DMS53 (cell line): ENCODE measurements at regions not wholly inside any gene's neighbourhood (a gene's known extent, or its start where the extent isn't known, plus 50 kb on each side); places are given as distances from the start of the nearest gene placed in this dataset.
A peak's percentile ranks its signal among the peaks of the same experiment; 100 is the strongest.

Experiments used
- DNase-seq: peaks from one replicate; lab custom pipeline; 2025; lab: John Stamatoyannopoulos, UW

DNA sequence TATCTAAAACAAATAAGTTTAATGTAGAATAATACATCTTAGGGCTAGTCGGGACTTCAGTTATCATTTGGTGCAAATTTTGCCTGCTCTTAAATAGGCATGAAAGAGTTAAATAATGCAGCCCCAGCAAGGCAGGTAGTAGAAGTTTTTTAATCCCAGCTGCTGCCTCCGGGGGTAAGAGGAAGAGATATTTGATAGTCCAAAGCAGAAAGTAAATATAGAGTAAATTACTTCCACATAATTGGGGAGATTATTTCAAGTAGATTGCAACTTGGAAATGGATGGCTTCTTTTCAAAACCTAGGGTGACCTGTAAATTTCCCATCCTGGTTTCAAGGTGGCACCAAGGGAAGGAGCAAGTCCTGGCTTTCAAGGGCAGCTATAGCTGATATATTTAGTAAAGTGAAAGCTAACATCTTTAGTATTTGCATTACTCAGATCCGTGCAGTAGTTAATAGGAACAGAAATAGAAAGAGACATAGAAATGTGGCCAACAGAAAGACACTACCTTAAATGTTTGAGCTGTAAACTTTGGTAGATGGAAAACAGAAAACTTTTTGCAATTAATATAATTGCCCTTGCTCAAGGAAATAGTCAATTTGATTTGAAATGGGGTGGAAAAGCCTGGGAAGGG, 109.1 kb downstream of the LMO4 start:
- DNase-seq = no peak

DNA sequence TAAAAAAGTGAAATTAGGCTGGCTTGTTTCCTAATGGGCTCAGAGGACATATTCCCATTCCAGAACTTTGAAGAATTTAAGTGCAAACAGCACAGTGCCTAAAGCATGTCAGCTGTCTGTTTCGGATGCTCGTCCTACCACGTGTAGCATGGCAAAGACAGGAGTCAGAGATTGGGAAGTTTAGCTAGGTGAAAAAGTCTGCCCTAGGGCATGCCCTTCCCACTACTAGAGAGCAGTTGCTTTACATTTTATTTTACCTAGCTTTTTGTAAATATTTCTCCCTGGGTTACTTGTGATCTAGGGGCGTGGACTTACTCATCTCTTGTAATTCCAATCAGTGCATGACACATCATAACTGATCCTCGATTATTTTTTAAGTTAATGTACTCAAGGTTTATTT, 111.1 kb downstream of the LMO4 start:
- DNase-seq = no peak

DNA sequence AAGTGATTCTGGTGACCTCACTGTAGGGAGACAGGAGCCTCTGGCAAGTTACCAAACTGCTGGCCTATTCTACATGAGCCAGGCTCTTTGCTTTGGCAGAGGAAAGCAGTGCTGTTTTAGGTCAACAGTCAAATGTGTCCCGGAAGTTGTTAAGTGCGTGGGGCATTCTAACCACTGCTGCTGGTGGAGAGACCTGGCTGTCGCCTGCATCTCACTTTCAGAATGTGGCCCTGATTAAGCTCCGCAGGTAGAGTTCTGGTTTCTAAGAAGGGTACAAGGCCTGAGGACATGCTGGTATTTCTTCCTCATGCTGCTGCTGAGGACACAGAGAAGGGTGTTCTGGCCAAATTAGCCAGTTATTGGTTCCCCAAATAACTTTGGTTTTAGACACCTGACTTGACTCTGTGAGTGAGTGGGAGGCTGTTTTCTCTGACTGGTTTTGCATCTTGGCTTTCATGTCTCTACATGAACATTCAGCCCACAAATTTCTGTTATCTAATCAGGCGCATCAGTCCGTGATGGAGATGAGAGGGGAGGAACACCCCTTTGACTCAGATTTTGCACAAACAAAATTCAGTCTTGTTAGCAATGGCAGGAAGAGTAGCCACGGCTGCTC, 120.8 kb downstream of the LMO4 start:
- DNase-seq = peak; percentile 80

DNA sequence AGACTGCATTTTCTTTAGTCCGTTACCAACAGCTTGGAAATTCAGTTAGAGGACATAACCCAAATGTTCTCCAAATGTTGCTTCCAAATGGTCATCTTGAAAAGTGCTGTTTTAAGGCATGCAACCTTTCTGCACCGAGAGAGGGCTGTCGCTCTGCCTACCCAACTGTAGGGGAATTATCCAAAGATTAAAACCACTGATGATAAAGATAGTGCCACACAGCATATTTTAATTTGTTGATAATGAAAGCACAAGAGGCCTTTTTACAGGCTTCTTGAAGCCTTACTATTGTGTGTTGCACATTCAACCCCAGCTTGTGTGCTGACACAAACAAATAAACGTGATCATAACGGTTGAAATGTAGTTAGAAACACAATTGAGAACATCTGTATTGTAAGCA, 121.5 kb downstream of the LMO4 start:
- DNase-seq = no peak

DNA sequence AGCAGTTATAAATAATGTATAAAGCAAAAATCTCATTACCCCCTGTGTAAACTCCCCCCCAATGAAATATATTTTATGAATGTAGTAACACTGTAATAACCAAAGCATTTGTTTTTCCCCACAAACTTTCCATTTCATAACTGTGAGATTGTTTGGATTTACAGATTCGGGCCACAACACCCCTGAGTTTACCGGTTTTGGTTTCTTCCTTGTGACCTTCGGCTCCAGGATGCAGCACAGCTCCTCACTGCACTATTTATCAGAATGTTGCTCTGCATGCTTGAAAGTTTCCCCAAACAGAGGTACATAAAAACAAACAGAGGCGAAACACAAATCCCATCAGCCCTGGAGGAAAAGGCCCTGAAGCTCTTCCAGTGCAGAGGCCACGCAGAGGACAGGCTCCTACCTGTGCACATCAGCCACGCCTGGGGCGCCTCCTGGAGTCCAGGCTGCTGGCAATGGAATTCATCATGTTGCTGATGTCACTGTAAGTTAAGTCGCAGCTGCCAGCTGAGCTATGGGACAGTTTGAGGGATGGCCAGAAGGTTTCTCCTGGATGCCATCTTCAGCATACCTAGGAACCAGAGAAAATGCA, 122.0 kb downstream of the LMO4 start:
- no peak for DNase-seq

DNA sequence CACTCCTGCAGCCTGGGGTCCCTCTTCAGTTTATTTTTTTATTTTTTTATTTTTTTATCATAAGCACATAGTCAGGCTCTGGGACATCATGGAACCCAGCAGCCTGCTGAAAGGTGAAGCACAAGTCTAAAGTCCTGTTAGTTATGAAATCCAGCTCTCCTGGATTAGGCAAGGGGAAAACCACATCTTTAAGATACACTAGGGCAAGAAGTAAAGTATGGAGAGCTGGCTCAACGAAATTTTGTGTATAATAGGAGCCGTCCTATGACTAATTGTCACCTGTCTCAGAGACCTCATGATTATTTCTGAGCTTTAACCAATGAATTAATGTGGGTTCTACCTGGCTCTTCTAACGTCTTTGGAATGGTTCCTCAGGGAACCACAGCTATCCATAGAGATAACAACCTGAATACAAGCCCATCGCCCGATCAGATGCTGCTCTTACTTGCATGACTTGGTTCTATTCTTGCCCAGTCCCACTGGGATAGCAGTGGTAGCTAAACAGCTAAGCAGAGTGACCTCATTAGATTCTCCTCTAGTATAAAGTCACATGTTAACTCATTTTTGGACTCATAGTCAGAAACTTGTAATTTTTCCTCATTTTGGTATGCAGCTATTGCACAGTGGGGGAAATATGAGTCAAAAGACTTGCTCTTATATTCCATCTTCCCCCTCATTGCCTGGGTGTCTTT, 122.7 kb downstream of the LMO4 start:
- DNase-seq = no peak

DNA sequence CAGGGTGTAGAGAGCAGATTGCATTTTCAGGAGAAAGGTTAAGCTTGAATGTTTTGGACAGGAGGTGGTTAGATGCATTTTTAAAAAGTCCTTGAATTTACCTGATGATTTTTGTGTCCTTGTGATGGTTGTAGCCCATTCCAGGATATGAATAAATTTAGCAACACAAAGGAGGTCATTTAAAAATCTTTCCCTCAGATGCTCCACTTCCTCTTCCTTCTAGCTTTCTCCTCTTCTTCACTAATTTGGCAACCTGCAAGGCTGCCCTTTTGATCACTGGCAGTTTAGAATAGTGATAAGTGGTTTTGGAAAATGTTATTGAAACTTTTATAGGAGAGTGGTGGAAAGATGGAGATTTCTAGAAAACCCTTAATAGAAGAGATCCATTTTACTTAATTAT, 124.0 kb downstream of the LMO4 start:
- DNase-seq = no peak

DNA sequence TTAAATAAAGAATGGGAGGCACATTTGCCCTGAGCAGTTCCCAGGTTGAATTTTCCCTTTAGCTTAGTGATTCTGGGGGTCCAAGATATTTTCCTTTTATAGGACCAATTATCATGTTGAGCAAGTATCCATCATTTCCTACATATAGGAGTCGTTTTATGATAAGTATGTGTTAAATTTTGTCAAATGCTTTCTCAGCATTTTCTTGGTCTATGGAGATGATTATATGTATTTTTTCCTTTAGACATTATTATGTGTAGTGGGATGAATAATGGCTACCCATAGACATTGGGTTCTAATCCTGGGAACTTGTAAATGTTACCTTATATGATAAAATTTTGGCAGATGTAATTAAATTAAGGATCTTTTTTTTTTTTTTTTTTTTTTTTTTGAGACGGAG, 128.7 kb downstream of the LMO4 start:
- no peak for DNase-seq

DNA sequence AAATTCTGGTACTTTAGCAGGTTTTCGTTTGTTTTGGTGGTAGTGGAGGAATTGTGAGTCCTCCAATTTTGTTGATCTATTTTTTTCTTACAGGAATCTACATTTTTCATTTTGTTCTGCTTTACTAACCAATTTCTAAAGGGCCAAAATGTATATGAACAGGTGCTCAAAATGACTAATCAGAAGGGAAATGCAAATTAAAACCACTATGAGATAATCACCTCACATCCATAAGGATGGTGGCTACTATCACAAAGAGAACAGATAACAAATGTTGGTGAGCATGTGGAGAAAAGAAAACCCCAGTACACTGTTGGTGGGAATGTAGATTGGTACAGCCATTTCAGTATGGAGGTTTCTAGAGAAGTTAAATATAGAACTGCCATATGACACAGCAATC, 134.2 kb downstream of the LMO4 start:
- DNase-seq = no peak

DNA sequence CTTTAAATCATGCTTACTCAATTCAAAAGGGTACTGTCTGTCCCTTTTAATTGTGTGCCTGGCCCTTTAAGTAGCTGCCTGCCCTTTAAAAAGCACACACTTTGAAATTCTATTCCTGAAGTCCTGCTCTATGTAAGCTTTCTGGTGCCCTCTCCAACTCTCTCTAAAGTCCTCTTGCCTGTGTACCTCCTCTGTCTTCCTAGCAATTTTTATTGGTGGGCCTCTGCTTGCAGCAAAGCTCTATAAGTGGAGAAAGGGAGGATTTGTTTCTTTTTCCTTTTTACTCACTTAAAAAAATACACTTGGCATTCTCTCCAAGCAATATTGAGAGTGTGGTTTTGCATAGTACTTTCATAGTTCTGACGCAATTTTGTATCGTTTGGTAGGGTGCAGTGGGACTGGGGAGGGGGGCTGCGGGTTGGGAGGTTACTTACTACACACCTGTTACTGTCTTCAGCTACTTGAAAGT, 135.4 kb downstream of the LMO4 start:
- DNase-seq = no peak

DNA sequence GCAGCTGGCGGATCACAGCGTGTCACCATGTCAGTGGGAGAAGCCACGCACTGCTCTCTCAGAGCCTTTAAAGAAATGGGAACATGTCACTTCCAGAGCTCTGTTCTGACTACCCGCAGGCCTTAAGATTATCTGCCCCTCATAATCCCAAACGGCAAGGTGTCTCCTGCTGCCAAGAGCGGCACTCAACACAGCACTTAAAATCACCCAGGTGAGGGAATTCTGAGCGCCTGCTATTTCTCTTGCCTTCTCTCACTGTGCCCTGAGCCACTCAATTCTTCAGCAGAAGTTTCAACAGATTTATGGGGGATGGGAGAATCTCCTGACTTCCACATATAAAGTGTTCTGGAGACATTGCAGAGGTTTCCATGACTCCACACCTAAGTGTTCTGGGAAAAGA, 137.9 kb downstream of the LMO4 start:
- no peak for DNase-seq

DNA sequence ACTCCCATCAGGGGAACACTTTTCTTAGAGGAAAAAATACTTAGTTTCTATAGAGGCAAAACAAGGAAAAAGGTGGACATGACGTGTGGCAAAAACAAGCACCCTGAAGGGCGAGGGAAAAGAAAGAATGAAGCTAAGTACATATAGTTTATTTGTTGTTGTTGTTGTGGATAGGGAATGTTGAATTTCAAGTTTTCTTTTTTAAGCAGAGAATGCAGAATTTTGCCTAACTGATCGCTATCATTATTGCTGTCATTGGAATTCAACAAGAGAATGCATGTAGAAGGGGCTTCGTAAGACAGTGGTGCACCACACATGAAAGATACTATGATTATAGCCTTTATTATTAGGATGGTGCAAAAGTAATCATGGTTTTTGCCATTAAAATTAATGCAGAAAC, 144.0 kb downstream of the LMO4 start:
- DNase-seq = no peak

DNA sequence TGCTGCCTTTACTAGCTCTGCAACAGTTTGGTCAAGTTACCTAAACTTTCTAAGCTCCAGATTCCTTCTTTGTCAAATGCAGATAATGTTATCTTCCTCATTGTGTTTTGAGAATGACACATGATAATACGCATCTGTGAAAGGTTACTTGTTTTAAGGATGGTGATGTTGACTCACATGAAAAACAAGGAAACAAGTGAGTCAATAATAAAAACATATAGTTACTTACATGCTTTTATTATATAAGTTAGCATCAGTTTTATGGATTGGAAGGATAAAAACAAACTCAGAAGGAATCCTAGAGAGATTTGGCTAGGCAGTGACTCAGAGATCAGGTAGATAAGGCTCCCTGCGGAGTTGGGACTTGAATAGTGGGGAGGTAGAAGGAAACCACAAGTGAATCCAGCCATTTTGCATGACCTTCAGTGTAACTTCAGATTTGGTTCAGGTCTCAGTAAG, 144.6 kb downstream of the LMO4 start:
- DNase-seq = no peak

DNA sequence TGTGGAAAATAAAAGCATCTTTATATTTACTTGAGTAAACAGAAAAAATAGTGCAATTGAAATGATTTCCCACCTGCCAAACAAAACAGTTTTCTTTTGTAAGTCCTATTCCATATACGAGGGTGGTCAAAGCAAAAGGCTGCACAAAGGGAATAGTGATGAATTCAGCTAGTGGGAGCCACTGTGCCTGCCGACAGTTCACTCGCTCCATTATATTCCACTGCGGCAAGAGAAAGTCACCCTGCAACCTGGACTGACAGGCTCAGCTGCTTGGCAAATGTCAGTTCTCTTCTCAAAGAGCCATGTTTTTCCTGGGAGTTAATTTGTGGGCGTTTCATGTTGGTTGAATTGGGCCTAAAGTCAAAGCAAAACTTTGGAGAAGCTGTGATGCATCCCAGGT, 145.4 kb downstream of the LMO4 start:
- DNase-seq = no peak

DNA sequence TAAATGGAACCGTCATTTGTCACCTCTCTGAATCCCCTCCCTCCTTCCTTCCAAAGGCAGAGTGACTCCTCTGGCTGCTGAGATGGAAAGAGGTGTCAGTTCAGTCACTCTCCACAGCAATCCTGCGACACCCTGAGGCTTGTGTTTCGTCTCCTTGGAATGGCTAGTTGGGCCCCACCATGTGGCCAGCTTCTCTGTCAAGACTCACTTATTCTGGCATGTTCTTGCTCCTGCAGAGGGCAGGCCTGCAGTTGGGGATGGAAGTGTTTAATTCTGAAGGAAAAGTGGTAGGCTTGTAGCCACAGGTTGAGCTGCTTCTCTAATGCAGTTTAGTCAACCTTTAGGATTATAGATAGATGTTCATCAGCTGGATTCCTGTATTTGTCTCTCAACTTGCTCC, 149.6 kb downstream of the LMO4 start:
- DNase-seq = peak; percentile 13

DNA sequence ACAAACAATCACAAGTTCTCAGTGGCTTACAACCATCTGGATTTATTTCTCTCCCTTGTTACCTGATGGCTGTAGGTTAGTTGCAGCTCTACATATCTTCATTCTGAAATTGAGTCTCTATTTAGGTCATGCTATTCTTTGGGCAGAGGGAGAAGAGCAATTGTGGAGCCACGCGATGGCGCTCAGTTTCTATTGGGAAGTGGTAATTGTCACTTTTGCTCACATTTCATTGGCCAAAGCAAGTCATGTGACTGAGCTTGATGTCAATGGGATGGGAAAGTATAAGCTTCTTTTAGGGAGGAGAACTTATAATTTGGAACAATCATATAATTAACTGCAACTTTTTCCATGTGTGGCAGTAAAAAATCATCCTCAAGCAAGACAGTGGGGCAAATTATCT, 166.5 kb downstream of the LMO4 start:
- DNase-seq = peak; percentile 42

DNA sequence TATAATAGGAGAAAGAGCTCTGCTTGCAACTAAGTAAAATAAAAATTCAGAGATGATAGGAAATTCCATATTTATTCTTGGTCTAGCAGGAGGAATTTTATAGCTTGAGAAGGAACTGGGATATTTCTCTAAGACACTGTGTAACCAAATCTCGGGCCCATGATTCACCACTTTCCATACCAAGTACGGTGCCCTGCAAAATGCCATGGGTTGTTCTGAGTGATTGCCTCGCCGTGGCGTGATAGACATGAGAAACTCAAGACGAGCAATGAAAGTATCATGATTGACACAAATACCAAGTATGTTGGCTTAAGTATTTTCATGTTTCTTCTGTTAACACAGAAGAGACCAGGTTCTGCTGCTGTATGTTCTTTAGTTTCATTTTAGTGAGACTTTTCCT, 167.2 kb downstream of the LMO4 start:
- no peak for DNase-seq

DNA sequence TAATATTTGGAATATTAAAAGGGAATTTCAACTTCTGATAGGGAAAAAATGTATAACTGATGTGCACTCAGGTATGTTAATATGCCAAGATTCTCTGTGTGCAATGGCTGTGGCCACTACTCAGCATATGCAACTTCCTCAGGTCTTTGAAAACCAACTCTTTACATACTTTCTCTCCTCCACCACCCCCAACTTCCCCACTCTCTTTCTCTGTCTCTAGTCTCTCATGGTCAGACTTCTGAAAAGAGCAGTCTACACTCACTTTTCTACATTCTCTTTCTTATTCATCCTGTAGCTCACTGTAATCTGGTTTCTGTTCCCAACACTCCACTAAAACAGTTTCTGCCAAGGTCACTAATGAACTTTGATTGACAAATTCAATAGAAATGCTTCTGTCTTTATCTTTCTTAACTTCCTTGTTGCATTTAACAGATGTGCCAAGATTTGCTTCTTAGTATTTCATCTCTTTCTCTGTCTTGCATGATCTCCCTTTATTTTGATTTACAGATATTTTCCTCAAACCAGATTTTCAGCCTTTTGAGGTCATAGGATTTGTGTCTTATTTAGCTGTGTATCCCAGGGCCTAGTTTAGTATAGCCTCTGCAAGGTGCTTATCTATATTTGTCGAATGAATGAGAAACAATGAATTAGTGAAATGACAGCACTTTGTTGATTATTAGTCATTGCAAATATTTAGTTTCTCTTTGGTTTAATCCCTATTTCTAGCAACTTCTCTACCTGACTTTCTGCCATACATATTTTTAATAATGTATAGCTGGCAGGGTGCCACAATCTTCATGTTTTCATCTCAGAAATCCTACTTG, 168.9 kb downstream of the LMO4 start:
- peak; percentile 39 for DNase-seq

DNA sequence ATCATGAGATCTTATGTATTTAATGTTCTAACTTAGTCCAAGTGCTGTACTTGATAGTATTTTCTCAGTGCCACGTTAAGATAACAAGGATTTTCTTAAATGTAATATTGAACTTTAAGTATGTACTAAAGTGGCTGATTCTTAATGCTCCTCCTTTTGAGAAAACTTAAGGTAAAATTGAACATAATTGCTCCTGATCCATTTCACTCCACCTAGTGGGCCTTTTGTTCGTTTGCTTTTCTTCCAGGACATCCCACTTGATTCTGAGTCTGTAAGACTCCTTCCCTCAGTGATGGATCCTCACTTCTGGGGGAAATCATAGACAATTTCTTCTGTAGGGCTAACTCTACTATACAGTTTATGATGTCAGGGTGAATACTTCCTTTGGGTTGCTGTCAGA, 173.1 kb downstream of the LMO4 start:
- peak; percentile 22 for DNase-seq

DNA sequence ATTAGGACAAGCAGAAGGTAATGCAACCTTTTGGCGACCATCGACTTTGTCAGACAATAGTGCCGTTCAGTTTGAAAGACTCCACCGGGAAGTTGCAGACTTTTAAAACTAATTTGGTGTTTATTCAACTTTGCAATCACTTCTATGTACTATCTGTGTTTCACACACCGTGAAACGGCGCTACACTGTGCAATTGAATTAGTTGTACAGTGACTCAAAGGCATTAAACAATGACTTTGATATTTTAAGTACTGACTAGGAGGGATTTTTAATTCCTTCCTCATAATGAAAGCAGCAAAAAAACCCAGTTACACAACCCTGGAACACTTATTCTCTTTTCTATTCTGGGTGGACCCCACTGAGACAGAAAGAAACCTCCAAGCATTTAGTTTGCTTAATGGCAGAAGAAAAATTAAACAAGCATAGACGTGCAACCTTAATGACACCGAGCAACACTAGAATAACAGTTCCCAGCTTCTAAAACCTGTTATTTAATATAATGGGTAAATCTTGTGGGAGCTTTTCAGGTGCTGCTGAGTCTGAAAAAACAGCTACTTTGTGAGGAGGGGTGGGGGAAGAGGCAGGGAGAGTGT, 176.8 kb downstream of the LMO4 start:
- DNase-seq = peak; percentile 38

DNA sequence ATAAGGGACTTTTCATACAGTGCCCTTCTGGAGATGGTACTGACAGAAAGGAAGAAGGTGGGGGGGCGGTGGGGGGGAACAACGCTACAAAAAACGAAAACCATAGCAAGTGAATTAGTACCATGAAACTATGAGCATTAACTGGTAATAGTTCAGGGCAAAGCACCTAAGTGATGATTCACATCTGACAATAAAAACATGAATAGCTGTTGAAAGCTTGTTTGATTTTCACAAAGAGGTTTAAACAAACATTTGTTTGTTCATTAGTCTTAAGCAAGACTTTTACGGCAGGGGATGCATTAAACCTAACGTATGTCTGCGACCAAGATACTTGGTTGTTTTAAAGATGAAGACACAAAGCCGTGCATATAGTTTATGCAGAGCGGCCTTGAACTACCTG, 177.5 kb downstream of the LMO4 start:
- DNase-seq = peak; percentile 73
